Stimulated activated naive CD8-positive, alpha-beta T cell treated with anti-CD3 and anti-CD28 coated beads, Interleukin-15, amount 100 ng/mL, for 72 hours (primary cell): ENCODE measurements at regions not wholly inside any gene's neighbourhood (a gene's known extent, or its start where the extent isn't known, plus 50 kb on each side); places are given as distances from the start of the nearest gene placed in this dataset.
A peak's percentile ranks its signal among the peaks of the same experiment; 100 is the strongest.
"Not testable (repeated sequence)": the region's sequence is repeated elsewhere in the genome, so short reads cannot be mapped to it uniquely, and the experiment has no call there.

Experiments
- ATAC-seq: fragments of 150-1000 bp; cut with Tn5 transposase; 2 replicates; pipeline ENCODE4 v1.10.0; 2021; ENCODE audit warnings: mild to moderate bottlenecking, moderate library complexity
- DNase-seq, 2 donors: peaks; one replicate each; pipeline ENCODE4 v3.0.0; 2021 to 2022
- H3K27ac Mint-ChIP-seq, 2 donors: one replicate each; pipeline ENCODE4 v1.8.0; 2022; ENCODE audit warnings: mild to moderate bottlenecking in 2 of 2, mixed read lengths in 2 of 2, moderate library complexity in 2 of 2
- H3K27me3 Mint-ChIP-seq: one replicate; pipeline ENCODE4 v1.8.0; 2022; ENCODE audit warnings: mixed read lengths
- H3K4me1 Mint-ChIP-seq: one replicate; pipeline ENCODE4 v1.8.0; 2022; ENCODE audit warnings: mild to moderate bottlenecking, mixed read lengths
- H3K4me3 Mint-ChIP-seq, 2 donors: one replicate each; pipeline ENCODE4 v1.8.0; 2022; ENCODE audit warnings: mild to moderate bottlenecking in 2 of 2, mixed read lengths in 2 of 2, moderate library complexity in 1 of 2
- H3K9me3 Mint-ChIP-seq, 2 donors: one replicate each; pipeline ENCODE4 v1.8.0; 2022; ENCODE audit warnings: mixed read lengths in 2 of 2

- peaks cover 21% of the 10 kb centered on the region for H3K4me1 Mint-ChIP-seq
- H3K27ac Mint-ChIP-seq, result peak overlapping the region in 1 of 2 donors; percentile 36
- no peak overlapping the region for H3K4me3 Mint-ChIP-seq
- no peaks in the 10 kb centered on the region for H3K9me3 Mint-ChIP-seq
- ATAC-seq (no peak), DNase-seq (no peak)
- H3K27me3 Mint-ChIP-seq, result peaks cover 48% of the 10 kb centered on the region
Measured at GRCh38 chr12:28086521-28087155, 103.6 kb upstream of the CCDC91 start.

GRCh38 chr12:28088566-28089272 lies 101.5 kb upstream of the CCDC91 start:
- ATAC-seq (no peak), DNase-seq (no peak)
- Mint-ChIP-seq H3K4me1 (peaks cover 21% of the 10 kb centered on the region), H3K4me3 (no peak overlapping the region), H3K27me3 (peaks cover 51% of the 10 kb centered on the region), H3K27ac (no peak overlapping the region), H3K9me3 (no peaks in the 10 kb centered on the region)

- Mint-ChIP-seq H3K4me1 (peaks cover 21% of the 10 kb centered on the region), H3K9me3 (no peaks in the 10 kb centered on the region), H3K4me3 (no peak overlapping the region), H3K27me3 (peaks cover 51% of the 10 kb centered on the region), H3K27ac (no peak overlapping the region)
- DNase-seq (no peak), ATAC-seq (no peak)
Measured at GRCh38 chr12:28089338-28089737, 100.9 kb upstream of the CCDC91 start.

- Mint-ChIP-seq H3K4me3 (no peak overlapping the region), H3K4me1 (peaks cover 20% of the 10 kb centered on the region), H3K9me3 (no peaks in the 10 kb centered on the region), H3K27me3 (peaks cover 37% of the 10 kb centered on the region), H3K27ac (no peak overlapping the region)
- ATAC-seq, result no peak
- no peak for DNase-seq
Measured at GRCh38 chr12:28090835-28091234, 99.4 kb upstream of the CCDC91 start.

DNA sequence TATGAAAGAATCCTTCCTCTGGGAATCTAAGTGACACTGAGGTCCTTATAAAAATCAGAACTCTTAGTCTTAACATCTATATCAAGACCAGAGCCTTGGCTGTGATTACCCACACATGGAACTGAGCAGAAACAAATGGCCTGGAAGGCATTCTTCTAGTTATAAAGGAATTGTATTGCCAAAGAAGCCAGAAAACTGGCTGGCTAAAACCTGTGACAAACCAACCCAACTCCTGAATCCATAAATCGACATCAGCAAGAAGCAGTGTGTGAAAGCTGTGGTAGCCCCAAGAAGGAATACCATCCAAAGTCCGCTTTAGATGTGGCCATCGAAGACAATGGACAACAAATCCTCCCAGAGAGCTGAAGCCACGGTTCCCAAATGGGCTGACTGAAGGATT lies 97.9 kb upstream of the CCDC91 start:
- no peak overlapping the region for H3K27ac Mint-ChIP-seq
- H3K27me3 Mint-ChIP-seq, result peaks cover 38% of the 10 kb centered on the region
- no peaks in the 10 kb centered on the region for H3K9me3 Mint-ChIP-seq
- H3K4me1 Mint-ChIP-seq, result peaks cover 8% of the 10 kb centered on the region
- DNase-seq, result no peak
- no peak for ATAC-seq
- H3K4me3 Mint-ChIP-seq, result no peak overlapping the region

- H3K4me1 Mint-ChIP-seq, result no peaks in the 10 kb centered on the region
- peaks cover 32% of the 10 kb centered on the region for H3K27me3 Mint-ChIP-seq
- H3K4me3 Mint-ChIP-seq, result no peak overlapping the region
- no peak overlapping the region for H3K27ac Mint-ChIP-seq
- no peaks in the 10 kb centered on the region for H3K9me3 Mint-ChIP-seq
- ATAC-seq, result no peak
- no peak for DNase-seq
Measured at GRCh38 chr12:28096649-28097048, 93.6 kb upstream of the CCDC91 start.

DNA sequence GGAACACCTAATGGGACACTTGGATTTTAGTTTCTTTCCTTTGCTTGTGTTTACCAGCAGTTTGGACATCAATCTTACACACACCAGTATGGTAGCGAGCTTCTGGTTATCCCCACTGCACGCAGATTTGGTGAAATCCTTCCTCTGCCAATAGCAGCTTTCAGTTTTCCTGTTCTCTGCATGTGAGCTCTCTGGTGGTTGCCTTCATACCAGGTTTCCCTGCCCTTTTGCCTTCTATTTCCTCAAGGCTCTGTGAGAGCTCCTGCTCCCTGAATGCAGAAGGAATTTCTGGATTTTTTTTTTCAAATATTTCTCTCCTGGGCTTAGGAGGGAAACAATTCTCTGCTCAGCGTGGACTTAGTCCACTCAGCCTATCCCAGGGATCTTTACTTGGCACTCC lies 93.0 kb upstream of the CCDC91 start:
- Mint-ChIP-seq H3K27me3 (peaks cover 31% of the 10 kb centered on the region), H3K4me3 (no peak overlapping the region), H3K9me3 (no peaks in the 10 kb centered on the region), H3K27ac (no peak overlapping the region), H3K4me1 (no peaks in the 10 kb centered on the region)
- DNase-seq, result no peak
- no peak for ATAC-seq

GRCh38 chr12:28099245-28099644 lies 91.0 kb upstream of the CCDC91 start:
- not testable (repeated sequence) for H3K9me3 Mint-ChIP-seq, H3K27ac Mint-ChIP-seq, DNase-seq, H3K4me3 Mint-ChIP-seq, H3K4me1 Mint-ChIP-seq, ATAC-seq
- H3K27me3 Mint-ChIP-seq, result peaks cover 11% of the 10 kb centered on the region

DNA sequence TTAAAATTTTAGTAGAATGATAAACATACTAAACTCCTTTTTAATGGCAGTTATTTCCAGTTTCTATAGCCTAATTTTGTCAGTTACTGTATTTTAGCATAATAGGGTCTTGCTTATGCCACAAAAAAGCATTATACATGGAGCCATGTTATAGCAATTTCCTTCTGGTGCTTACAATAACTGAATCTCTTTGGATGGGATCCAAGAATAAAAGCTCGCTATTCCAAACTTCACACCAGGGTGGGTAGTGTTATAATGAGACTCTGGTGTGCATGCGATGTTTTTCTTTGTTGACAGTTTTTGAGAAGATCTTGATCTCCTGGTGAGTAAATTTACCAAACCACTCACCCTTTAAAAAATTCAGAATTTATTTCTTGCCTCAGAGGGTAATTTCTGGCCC lies 90.4 kb upstream of the CCDC91 start:
- ATAC-seq (no peak), DNase-seq (no peak)
- Mint-ChIP-seq H3K4me1 (no peaks in the 10 kb centered on the region), H3K27me3 (peaks cover 9% of the 10 kb centered on the region), H3K27ac (no peak overlapping the region), H3K4me3 (no peak overlapping the region), H3K9me3 (no peaks in the 10 kb centered on the region)

DNA sequence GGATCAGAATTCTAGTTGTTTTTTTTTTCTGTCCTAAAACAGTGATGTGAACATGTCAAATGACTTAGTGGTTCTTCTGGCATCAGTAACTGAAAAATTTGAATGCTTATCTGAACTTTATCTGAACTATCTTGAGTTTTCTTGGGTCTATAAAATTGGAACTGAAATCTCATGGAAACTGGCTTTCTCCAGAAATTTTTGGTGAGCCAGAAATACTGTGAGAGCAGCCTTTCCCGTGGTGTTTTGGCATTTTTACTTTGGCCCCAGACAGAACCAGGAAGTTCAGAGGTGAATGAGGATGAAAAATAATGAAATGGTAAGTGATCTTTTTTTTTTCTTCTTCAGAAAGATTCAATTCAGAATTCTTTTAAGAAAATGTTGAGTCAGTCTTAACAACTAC lies 89.5 kb upstream of the CCDC91 start:
- DNase-seq (no peak), ATAC-seq (no peak)
- Mint-ChIP-seq H3K9me3 (no peaks in the 10 kb centered on the region), H3K4me1 (no peaks in the 10 kb centered on the region), H3K4me3 (no peak overlapping the region), H3K27ac (no peak overlapping the region), H3K27me3 (peaks cover 9% of the 10 kb centered on the region)

- DNase-seq, result no peak
- no peak for ATAC-seq
Measured at GRCh38 chr12:28104316-28104715, 85.9 kb upstream of the CCDC91 start.

GRCh38 chr12:28104903-28105864 lies 85.1 kb upstream of the CCDC91 start:
- DNase-seq (no peak), ATAC-seq (no peak)
- Mint-ChIP-seq H3K4me3 (no peak overlapping the region), H3K27me3 (no peaks in the 10 kb centered on the region), H3K4me1 (peaks cover 16% of the 10 kb centered on the region), H3K27ac (no peak overlapping the region), H3K9me3 (no peaks in the 10 kb centered on the region)

More at GRCh38 chr12:28104316-28104715, 85.9 kb upstream of the CCDC91 start:
- H3K27ac Mint-ChIP-seq, result no peak overlapping the region
- no peaks in the 10 kb centered on the region for H3K27me3 Mint-ChIP-seq
- no peaks in the 10 kb centered on the region for H3K9me3 Mint-ChIP-seq
- no peak overlapping the region for H3K4me3 Mint-ChIP-seq
- H3K4me1 Mint-ChIP-seq, result peaks cover 16% of the 10 kb centered on the region

GRCh38 chr12:28107679-28108078 lies 82.6 kb upstream of the CCDC91 start:
- Mint-ChIP-seq H3K27ac (no peak overlapping the region), H3K27me3 (no peaks in the 10 kb centered on the region), H3K4me1 (peaks cover 16% of the 10 kb centered on the region), H3K9me3 (no peaks in the 10 kb centered on the region), H3K4me3 (no peak overlapping the region)
- DNase-seq (no peak), ATAC-seq (no peak)

DNA sequence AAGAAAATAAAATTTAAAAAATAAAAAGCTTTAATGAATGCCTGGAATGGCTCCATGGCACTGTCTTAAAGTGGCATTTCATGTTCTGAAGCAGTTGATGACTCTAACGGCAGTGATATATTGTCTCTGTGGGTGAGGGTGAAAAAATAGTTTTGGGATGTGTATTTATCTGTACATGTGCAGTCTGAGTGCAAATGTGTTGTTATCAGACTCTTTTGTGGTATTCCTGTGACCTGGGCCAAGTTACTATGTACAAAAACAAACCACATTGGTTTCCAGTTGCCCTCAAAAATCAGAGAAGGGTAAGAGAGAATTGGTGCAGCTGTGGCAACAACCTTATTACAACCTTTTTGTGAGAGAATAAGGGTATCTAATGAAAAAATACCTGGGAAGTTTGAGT lies 81.7 kb upstream of the CCDC91 start:
- H3K9me3 Mint-ChIP-seq, result no peaks in the 10 kb centered on the region
- peaks cover 16% of the 10 kb centered on the region for H3K4me1 Mint-ChIP-seq
- ATAC-seq, result peak; percentile 56
- H3K27me3 Mint-ChIP-seq, result no peaks in the 10 kb centered on the region
- H3K27ac Mint-ChIP-seq, result no peak overlapping the region
- no peak overlapping the region for H3K4me3 Mint-ChIP-seq
- no peak for DNase-seq

- H3K9me3 Mint-ChIP-seq, result no peaks in the 10 kb centered on the region
- no peaks in the 10 kb centered on the region for H3K27me3 Mint-ChIP-seq
- H3K27ac Mint-ChIP-seq, result no peak overlapping the region
- DNase-seq (no peak), ATAC-seq (no peak)
- no peak overlapping the region for H3K4me3 Mint-ChIP-seq
- H3K4me1 Mint-ChIP-seq, result peaks cover 16% of the 10 kb centered on the region
Measured at GRCh38 chr12:28110329-28110728, 79.9 kb upstream of the CCDC91 start.

- no peak overlapping the region for H3K27ac Mint-ChIP-seq
- DNase-seq, result no peak
- ATAC-seq, result no peak
- no peaks in the 10 kb centered on the region for H3K27me3 Mint-ChIP-seq
- no peak overlapping the region for H3K4me3 Mint-ChIP-seq
- H3K9me3 Mint-ChIP-seq, result no peaks in the 10 kb centered on the region
- H3K4me1 Mint-ChIP-seq, result no peaks in the 10 kb centered on the region
Measured at GRCh38 chr12:28114488-28114887, 75.8 kb upstream of the CCDC91 start.
